ENCODE measurements at regions not wholly inside any gene's neighbourhood (a gene's known extent, or its start where the extent isn't known, plus 50 kb on each side); places are given as distances from the start of the nearest gene placed in this dataset.

- ATAC-seq (no peak), DNase-seq (no peak)
- in situ Hi-C loops (cut with MboI; ENCODE audit: low sequenced_read_pairs in 4 of 4) (no loop called here), intact Hi-C loops (cut with DNase I; ENCODE audit: low total_unique reads) (no loop called here)
- Histone ChIP-seq H3K36me3 (no peaks in the 10 kb centered on the region), H3K4me3 (no peak overlapping the region), H3K9me3 (no peaks in the 10 kb centered on the region), H3K27ac (no peak overlapping the region), H3K4me1 (no peaks in the 10 kb centered on the region), H3K27me3 (no peaks in the 10 kb centered on the region)
- no peak for TF ChIP-seq CTCF (IDR thresholded peaks at IDR 0.05 in 4 of 5, conservative IDR thresholded peaks at IDR 0.05 in 1 of 5)
- no peak for TF ChIP-seq POLR2A (IDR thresholded peaks at IDR 0.05)
These were observed 1236.5 kb upstream of the TENM3 start for GRCh38 chr4:181006499-181007260.

- intact Hi-C loops (cut with DNase I; ENCODE audit: low total_unique reads), result no loop called here
- Histone ChIP-seq H3K4me1 (no peaks in the 10 kb centered on the region), H3K9me3 (no peaks in the 10 kb centered on the region), H3K36me3 (no peaks in the 10 kb centered on the region), H3K27ac (no peak overlapping the region), H3K4me3 (no peak overlapping the region), H3K27me3 (no peaks in the 10 kb centered on the region)
- in situ Hi-C loops (cut with MboI; ENCODE audit: low sequenced_read_pairs in 4 of 4), result no loop called here
- TF ChIP-seq CTCF (IDR thresholded peaks at IDR 0.05 in 4 of 5, conservative IDR thresholded peaks at IDR 0.05 in 1 of 5), result no peak
- TF ChIP-seq POLR2A (IDR thresholded peaks at IDR 0.05), result no peak
- no peak for ATAC-seq
- DNase-seq, result no peak
These were observed 1235.5 kb upstream of the TENM3 start for GRCh38 chr4:181007751-181008150.

- in situ Hi-C loops (cut with MboI; ENCODE audit: low sequenced_read_pairs in 4 of 4), result no loop called here
- Histone ChIP-seq H3K27me3 (no peaks in the 10 kb centered on the region), H3K4me3 (no peak overlapping the region), H3K4me1 (no peaks in the 10 kb centered on the region), H3K36me3 (no peaks in the 10 kb centered on the region), H3K9me3 (no peaks in the 10 kb centered on the region), H3K27ac (no peak overlapping the region)
- no peak for TF ChIP-seq POLR2A (IDR thresholded peaks at IDR 0.05)
- no peak for TF ChIP-seq CTCF (IDR thresholded peaks at IDR 0.05 in 4 of 5, conservative IDR thresholded peaks at IDR 0.05 in 1 of 5)
- ATAC-seq (no peak), DNase-seq (no peak)
- intact Hi-C loops (cut with DNase I; ENCODE audit: low total_unique reads), result no loop called here
These were observed 1235.0 kb upstream of the TENM3 start for GRCh38 chr4:181008164-181008563.

- intact Hi-C loops (cut with DNase I; ENCODE audit: low total_unique reads), result no loop called here
- TF ChIP-seq CTCF (IDR thresholded peaks at IDR 0.05 in 4 of 5, conservative IDR thresholded peaks at IDR 0.05 in 1 of 5) (no peak), POLR2A (IDR thresholded peaks at IDR 0.05) (no peak)
- no peaks in the 10 kb centered on the region for H3K4me1 ChIP-seq
- no peak for DNase-seq
- H3K27ac ChIP-seq, result no peak overlapping the region
- H3K4me3 ChIP-seq, result no peak overlapping the region
- ATAC-seq, result no peak
- in situ Hi-C loops (cut with MboI; ENCODE audit: low sequenced_read_pairs in 4 of 4), result no loop called here
- no peaks in the 10 kb centered on the region for H3K36me3 ChIP-seq
- no peaks in the 10 kb centered on the region for H3K9me3 ChIP-seq
- H3K27me3 ChIP-seq, result no peaks in the 10 kb centered on the region
These were observed 1230.0 kb upstream of the TENM3 start for GRCh38 chr4:181013162-181013561.

GRCh38 chr4:181017038-181017437 lies 1226.2 kb upstream of the TENM3 start:
- intact Hi-C loops (cut with DNase I; ENCODE audit: low total_unique reads), result no loop called here

More at GRCh38 chr4:181017038-181017437, 1226.2 kb upstream of the TENM3 start:
- DNase-seq, result no peak
- no peak for ATAC-seq
- Histone ChIP-seq H3K9me3 (no peaks in the 10 kb centered on the region), H3K4me1 (no peaks in the 10 kb centered on the region), H3K36me3 (no peaks in the 10 kb centered on the region), H3K27ac (no peak overlapping the region), H3K27me3 (no peaks in the 10 kb centered on the region), H3K4me3 (no peak overlapping the region)
- in situ Hi-C loops (cut with MboI; ENCODE audit: low sequenced_read_pairs in 4 of 4), result no loop called here
- TF ChIP-seq POLR2A (IDR thresholded peaks at IDR 0.05), result no peak
- no peak for TF ChIP-seq CTCF (IDR thresholded peaks at IDR 0.05 in 4 of 5, conservative IDR thresholded peaks at IDR 0.05 in 1 of 5)

Data from gastrocnemius medialis (tissue), 4 donors.